ENCODE measurements at regions not wholly inside any gene's neighbourhood (a gene's known extent, or its start where the extent isn't known, plus 50 kb on each side); places are given as distances from the start of the nearest gene placed in this dataset.

DNA sequence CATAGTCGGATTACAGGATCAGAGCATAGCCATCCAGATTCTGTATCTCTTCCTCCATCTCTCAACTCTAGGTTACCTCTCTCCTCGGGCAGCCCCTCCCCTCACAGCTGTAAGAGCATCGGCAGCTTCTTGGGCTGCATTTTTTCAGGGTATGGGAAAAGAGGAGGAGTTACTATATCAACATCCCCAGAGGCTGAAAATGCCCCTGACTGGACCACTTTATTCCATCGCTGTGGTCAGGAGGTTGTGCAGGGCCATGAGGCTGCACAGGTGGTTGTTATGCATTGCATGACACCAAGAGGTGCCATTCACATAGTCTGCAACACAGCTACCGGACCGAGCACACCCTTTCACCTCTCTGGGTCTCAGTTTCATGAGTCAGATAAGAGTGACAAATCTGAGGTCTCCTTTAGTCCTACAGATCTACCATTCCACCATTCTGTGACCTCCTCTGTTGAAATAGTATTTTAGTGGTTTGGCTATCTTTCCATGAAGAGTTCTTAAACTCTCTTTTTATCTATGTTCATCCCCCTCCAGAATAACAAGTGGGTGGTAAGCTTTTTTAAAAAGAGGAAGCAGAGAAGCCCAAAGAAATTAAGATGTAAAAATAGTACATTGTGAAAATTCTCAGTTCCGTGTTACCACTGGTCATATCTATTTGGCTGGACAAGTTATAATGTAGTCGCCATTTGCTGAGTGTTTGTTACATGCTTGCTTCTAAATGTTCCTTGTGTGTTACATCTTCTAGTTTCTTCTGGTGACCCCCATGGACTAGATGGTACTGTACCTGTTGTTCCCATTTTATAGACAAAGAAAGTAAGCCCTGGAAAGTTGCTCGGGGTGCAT is 56.6 kb upstream of the SLC1A4 start:
- TF ChIP-seq, protein P1, sequence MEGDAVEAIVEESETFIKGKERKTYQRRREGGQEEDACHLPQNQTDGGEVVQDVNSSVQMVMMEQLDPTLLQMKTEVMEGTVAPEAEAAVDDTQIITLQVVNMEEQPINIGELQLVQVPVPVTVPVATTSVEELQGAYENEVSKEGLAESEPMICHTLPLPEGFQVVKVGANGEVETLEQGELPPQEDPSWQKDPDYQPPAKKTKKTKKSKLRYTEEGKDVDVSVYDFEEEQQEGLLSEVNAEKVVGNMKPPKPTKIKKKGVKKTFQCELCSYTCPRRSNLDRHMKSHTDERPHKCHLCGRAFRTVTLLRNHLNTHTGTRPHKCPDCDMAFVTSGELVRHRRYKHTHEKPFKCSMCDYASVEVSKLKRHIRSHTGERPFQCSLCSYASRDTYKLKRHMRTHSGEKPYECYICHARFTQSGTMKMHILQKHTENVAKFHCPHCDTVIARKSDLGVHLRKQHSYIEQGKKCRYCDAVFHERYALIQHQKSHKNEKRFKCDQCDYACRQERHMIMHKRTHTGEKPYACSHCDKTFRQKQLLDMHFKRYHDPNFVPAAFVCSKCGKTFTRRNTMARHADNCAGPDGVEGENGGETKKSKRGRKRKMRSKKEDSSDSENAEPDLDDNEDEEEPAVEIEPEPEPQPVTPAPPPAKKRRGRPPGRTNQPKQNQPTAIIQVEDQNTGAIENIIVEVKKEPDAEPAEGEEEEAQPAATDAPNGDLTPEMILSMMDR (IDR thresholded peaks at IDR 0.05), result no peak
- TF ChIP-seq POLR2A (IDR thresholded peaks at IDR 0.05) (no peak), EP300 (IDR thresholded peaks at IDR 0.05) (no peak), POLR2AphosphoS5 (IDR thresholded peaks at IDR 0.05) (no peak)
